Right atrium auricular region (tissue), 2 donors: ENCODE measurements at regions not wholly inside any gene's neighbourhood (a gene's known extent, or its start where the extent isn't known, plus 50 kb on each side); places are given as distances from the start of the nearest gene placed in this dataset.

Experiments
- DNase-seq: peaks from one replicate; pipeline ENCODE4 v3.0.0-alpha.2; 2019; ENCODE audit warnings: low spot score
- H3K27ac ChIP-seq, 2 donors: fragments of 200-600 bp; sonication (generic); 1 replicate in 1 of 2; 2 replicates in 1 of 2; pipeline ENCODE4 v1.5.1; 2016 to 2019
- H3K27me3 ChIP-seq, 2 donors: fragments of 200-600 bp; sonication (generic); one replicate each; pipeline versions ENCODE4 v1.5.1 to v1.6.0; 2017 to 2019
- H3K36me3 ChIP-seq: fragments of 200-600 bp; sonication (generic); one replicate; pipeline ENCODE4 v1.5.1; 2016
- H3K4me1 ChIP-seq, 2 donors: fragments of 200-600 bp; sonication (generic); one replicate each; pipeline versions ENCODE4 v1.5.1 to v1.6.0; 2017 to 2019
- H3K4me3 ChIP-seq, 2 donors: fragments of 200-600 bp; sonication (generic); 1 replicate in 1 of 2; 2 replicates in 1 of 2; pipeline ENCODE4 v1.5.1; 2017 to 2019; ENCODE audit warnings: mild to moderate bottlenecking in 1 of 2, moderate library complexity in 1 of 2
- H3K9me3 ChIP-seq, 2 donors: fragments of 200-600 bp; sonication (generic); one replicate each; pipeline ENCODE4 v1.5.1; 2019
- CTCF ChIP-seq, 2 donors: fragments of 200-600 bp; sonication (generic); IDR thresholded peaks; one replicate each; pipeline ENCODE4 v1.5.1; 2019; ENCODE audit warnings: antibody characterized with exemption in 2 of 2

DNA sequence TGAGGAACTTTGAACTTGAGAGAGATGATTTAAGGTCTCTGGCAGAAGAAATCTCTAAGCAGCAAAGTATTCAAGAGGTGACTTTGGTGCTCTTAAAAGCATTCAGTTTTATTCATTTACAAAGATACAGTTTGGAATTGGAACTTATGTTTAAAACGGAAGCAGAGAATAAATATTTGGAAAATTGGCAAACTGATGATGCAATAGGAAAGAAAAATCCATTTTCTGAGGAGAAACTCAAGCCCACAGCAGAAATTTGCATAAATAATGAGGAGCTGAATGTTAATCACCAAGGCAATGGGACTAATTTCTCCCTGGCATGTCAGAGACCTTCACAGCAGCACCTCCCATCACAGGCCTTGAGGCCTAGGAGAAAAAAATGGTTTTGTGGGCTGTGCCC, 1022.5 kb upstream of the CHAC2 start:
- Histone ChIP-seq H3K27ac (no peak overlapping the region), H3K4me1 (no peaks in the 10 kb centered on the region), H3K36me3 (no peaks in the 10 kb centered on the region), H3K27me3 (no peaks in the 10 kb centered on the region), H3K4me3 (no peak overlapping the region), H3K9me3 (no peaks in the 10 kb centered on the region)
- no peak for DNase-seq
- TF ChIP-seq CTCF (IDR thresholded peaks at IDR 0.05): no peak

DNA sequence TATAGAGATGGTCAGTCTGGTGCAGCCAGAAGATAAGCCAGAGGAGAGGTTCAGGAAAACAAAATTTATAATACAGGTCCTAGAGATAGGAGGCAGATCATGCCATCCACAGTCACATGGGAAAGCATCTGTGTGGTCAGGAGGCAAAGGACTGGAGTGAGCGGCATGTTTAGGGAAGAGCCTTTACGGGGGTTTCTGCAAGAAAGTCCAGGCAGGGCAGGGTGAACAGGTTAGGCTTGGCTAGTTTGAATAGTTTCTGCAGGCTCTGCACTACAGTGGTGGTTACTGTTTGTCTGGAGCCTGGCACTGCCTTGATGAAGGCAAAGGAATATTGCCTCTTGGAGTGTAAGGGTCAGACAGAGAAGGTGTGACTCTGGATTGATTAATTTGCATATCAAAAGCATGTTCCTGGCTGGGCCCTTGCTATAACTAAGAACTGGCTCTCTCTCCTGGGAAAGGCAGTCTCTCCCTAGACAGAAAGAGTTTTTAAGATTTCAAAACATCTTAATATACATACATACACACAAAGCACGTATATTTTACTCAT, 1034.7 kb upstream of the CHAC2 start:
- no peak for TF ChIP-seq CTCF (IDR thresholded peaks at IDR 0.05)
- no peaks in the 10 kb centered on the region for H3K4me1 ChIP-seq

DNA sequence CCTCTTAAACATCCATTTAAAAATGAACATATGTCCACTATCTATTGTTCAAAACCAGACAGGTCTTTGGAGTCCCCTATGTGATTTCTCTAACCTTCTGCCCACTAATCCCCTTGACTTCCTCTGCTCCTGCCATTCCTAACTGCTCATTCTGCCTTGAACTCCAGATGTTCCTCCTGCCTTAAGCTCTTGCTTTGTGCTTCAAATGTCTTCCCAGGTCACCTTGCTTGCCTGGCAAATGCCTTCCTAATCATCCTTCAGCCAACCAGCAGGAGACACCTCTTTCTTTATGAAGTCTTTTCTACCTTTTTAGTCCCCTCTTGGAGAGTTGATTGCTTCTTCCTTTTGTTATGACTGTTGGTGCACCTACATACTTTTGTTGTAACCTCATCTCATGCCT, 1043.0 kb upstream of the CHAC2 start:
- H3K27ac ChIP-seq: no peak overlapping the region
- no peaks in the 10 kb centered on the region for H3K27me3 ChIP-seq
- TF ChIP-seq CTCF (IDR thresholded peaks at IDR 0.05): no peak
- H3K4me3 ChIP-seq: no peak overlapping the region
- H3K36me3 ChIP-seq: no peaks in the 10 kb centered on the region
- peaks cover 0 to 11% of the 10 kb centered on the region in 2 donors for H3K9me3 ChIP-seq
- no peak for DNase-seq
- no peaks in the 10 kb centered on the region for H3K4me1 ChIP-seq

More for the DNA sequence above, 1034.7 kb upstream of the CHAC2 start:
- Histone ChIP-seq H3K36me3 (no peaks in the 10 kb centered on the region), H3K4me3 (no peak overlapping the region), H3K9me3 (peaks cover 0 to 7% of the 10 kb centered on the region in 2 donors), H3K27ac (no peak overlapping the region), H3K27me3 (no peaks in the 10 kb centered on the region)
- DNase-seq: no peak

DNA sequence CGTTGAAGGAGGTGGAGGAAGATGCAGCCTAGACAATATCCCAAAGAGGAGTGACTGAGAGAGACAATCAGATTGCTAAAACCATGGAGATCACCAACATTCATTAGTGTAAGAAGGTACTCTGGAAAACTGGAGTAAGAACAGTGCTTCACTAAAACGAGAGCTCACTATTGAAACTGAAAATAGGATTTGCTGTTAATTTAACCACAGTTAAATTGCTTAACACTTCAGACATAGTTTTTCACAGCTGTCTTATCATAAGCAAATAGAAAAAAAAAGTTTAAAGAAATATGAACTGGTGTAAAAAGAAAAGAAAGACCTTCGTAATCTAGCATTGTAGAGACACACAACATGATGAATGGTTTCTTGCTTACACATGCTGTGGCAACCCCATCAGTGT, 1049.8 kb upstream of the CHAC2 start:
- no peak overlapping the region for H3K27ac ChIP-seq
- no peak for TF ChIP-seq CTCF (IDR thresholded peaks at IDR 0.05)
- no peak for DNase-seq

GRCh38 chr2:52710810-52711618, 1056.6 kb upstream of the CHAC2 start:
- no peak overlapping the region for H3K27ac ChIP-seq
- no peaks in the 10 kb centered on the region for H3K4me1 ChIP-seq
- no peak overlapping the region for H3K4me3 ChIP-seq

More for the DNA sequence above, 1049.8 kb upstream of the CHAC2 start:
- H3K36me3 ChIP-seq: no peaks in the 10 kb centered on the region
- H3K9me3 ChIP-seq: no peaks in the 10 kb centered on the region
- H3K4me3 ChIP-seq: no peak overlapping the region
- H3K27me3 ChIP-seq: no peaks in the 10 kb centered on the region
- H3K4me1 ChIP-seq: no peaks in the 10 kb centered on the region

More at GRCh38 chr2:52710810-52711618, 1056.6 kb upstream of the CHAC2 start:
- Histone ChIP-seq H3K9me3 (no peaks in the 10 kb centered on the region), H3K36me3 (no peaks in the 10 kb centered on the region), H3K27me3 (no peaks in the 10 kb centered on the region)
- no peak for TF ChIP-seq CTCF (IDR thresholded peaks at IDR 0.05)
- no peak for DNase-seq
